Breast epithelium (tissue), 3 donors: ENCODE measurements at regions not wholly inside any gene's neighbourhood (a gene's known extent, or its start where the extent isn't known, plus 50 kb on each side); places are given as distances from the start of the nearest gene placed in this dataset.
"Not testable (repeated sequence)": the region's sequence is repeated elsewhere in the genome, so short reads cannot be mapped to it uniquely, and the experiment has no call there.

Source experiments
- CTCF ChIP-seq, 3 donors: fragments of 450-650 bp; IDR thresholded peaks; one replicate each; pipeline ENCODE4 v1.5.1; 2016 to 2017; ENCODE audit warnings: antibody characterized with exemption in 3 of 3, mild to moderate bottlenecking in 3 of 3, moderate library complexity in 3 of 3
- POLR2A ChIP-seq: fragments of 450-650 bp; IDR thresholded peaks from one replicate; pipeline ENCODE4 v1.6.1; 2016; ENCODE audit warnings: antibody characterized with exemption, mild to moderate bottlenecking, moderate library complexity

- TF ChIP-seq POLR2A; CTCF (IDR thresholded peaks at IDR 0.05): not testable (repeated sequence)
Measured at GRCh38 chr7:49100908-49101740, 176.8 kb downstream of the CDC14C start.
